Caco-2 (cell line): ENCODE measurements at regions not wholly inside any gene's neighbourhood (a gene's known extent, or its start where the extent isn't known, plus 50 kb on each side); places are given as distances from the start of the nearest gene placed in this dataset.

ENCODE experiments used
- BruUV-seq: library from RNA; stranded (reverse); fragments of 400-500 nt; replicated peaks from 2 replicates; lab custom pipeline; 2021; lab: Mats Ljungman, UMichigan
- CTCF ChIA-PET: fragments of 300-600 bp; sonication (Branson Sonifier 250); formaldehyde crosslinking; loops from one replicate; lab custom pipeline; 2022; ENCODE audit warnings: antibody characterized with exemption; lab: Charles Lee
- POLR2A ChIA-PET: fragments of 300-600 bp; sonication (Branson Sonifier 250); formaldehyde crosslinking; loops from one replicate; lab custom pipeline; 2022; ENCODE audit warnings: antibody characterized with exemption; lab: Charles Lee
- DNase-seq, 2 experiments: peaks; one replicate each; pipeline versions ENCODE4 v3.0.0 to v3.0.0-alpha.2; 2020 to 2022
- H3K27me3 ChIP-seq: replicated peaks from 2 replicates; pipeline ENCODE4 v1.6.0; 2011; ENCODE audit warnings: low read length; ENCODE audit not compliant: control insufficient read depth, insufficient read depth
- H3K36me3 ChIP-seq: 2 replicates; pipeline ENCODE4 v1.5.1; 2011; ENCODE audit warnings: low read length; ENCODE audit not compliant: control insufficient read depth, insufficient read depth
- H3K4me1 ChIP-seq: fragments of 250-450 bp; sonication (Bioruptor Pico); 2 replicates; pipeline ENCODE4 v1.5.1; 2020; ENCODE audit warnings: mild to moderate bottlenecking
- H3K4me3 ChIP-seq: 2 replicates; pipeline ENCODE4 v1.5.1; 2011; ENCODE audit warnings: low read depth, mild to moderate bottlenecking, control low read depth, low read length
- H3K9me3 ChIP-seq: fragments of 250-450 bp; sonication (Bioruptor Pico); 2 replicates; pipeline ENCODE4 v1.5.1; 2020; ENCODE audit warnings: mild to moderate bottlenecking, moderate library complexity
- H3K27ac Mint-ChIP-seq: one replicate; pipeline ENCODE4 v1.8.0; 2022; ENCODE audit warnings: mixed read lengths; ENCODE audit not compliant: unreplicated experiment
- H3K27me3 Mint-ChIP-seq: one replicate; pipeline ENCODE4 v1.8.0; 2022; ENCODE audit warnings: mixed read lengths; ENCODE audit not compliant: insufficient read depth, unreplicated experiment
- H3K36me3 Mint-ChIP-seq: one replicate; pipeline ENCODE4 v1.8.0; 2022; ENCODE audit warnings: mild to moderate bottlenecking, mixed read lengths; ENCODE audit not compliant: insufficient read depth, unreplicated experiment
- H3K4me1 Mint-ChIP-seq: one replicate; pipeline ENCODE4 v1.8.0; 2022; ENCODE audit warnings: low read depth, mixed read lengths; ENCODE audit not compliant: unreplicated experiment
- H3K4me3 Mint-ChIP-seq: one replicate; pipeline ENCODE4 v1.8.0; 2022; ENCODE audit warnings: mild to moderate bottlenecking, moderate library complexity, mixed read lengths; ENCODE audit not compliant: unreplicated experiment
- H3K9me3 Mint-ChIP-seq: one replicate; pipeline ENCODE4 v1.8.0; 2022; ENCODE audit warnings: mixed read lengths; ENCODE audit not compliant: unreplicated experiment
- CTCF ChIP-seq, 2 experiments: fragments of 200-600 bp in 1 of 2; IDR thresholded peaks; 1 replicate in 1 of 2; 2 replicates in 1 of 2; pipeline versions ENCODE4 v1.5.1 to v1.8.0; 2011 to 2022; ENCODE audit warnings: antibody characterized with exemption in 1 of 2, control low read depth in 1 of 2, inconsistent platforms in 1 of 2, low read depth in 1 of 2, low read length in 1 of 2, mild to moderate bottlenecking in 1 of 2, moderate library complexity in 1 of 2; ENCODE audit not compliant: insufficient read depth in 1 of 2, severe bottlenecking in 1 of 2, unreplicated experiment in 1 of 2
- intact Hi-C: fragments of 100-400 bp; cut with micrococcal nuclease; formaldehyde crosslinking; loops from one replicate; pipeline ENCODE4 v1.10.0; 2022; ENCODE audit not compliant: unreplicated experiment

GRCh38 chr1:47574451-47575165, 136.8 kb downstream of the FOXD2 start:
- Histone ChIP-seq H3K4me1 (peaks cover 7% of the 10 kb centered on the region), H3K36me3 (no peaks in the 10 kb centered on the region), H3K9me3 (no peaks in the 10 kb centered on the region), H3K27me3 (no peaks in the 10 kb centered on the region), H3K4me3 (no peak overlapping the region)
- TF ChIP-seq CTCF (IDR thresholded peaks at IDR 0.05; ENCODE audit: insufficient read depth in 1 of 2, low read depth in 1 of 2, low read length in 1 of 2, severe bottlenecking in 1 of 2, unreplicated experiment in 1 of 2): no peak
- intact Hi-C loops: no loop called here
- Mint-ChIP-seq H3K36me3 (no peaks in the 10 kb centered on the region), H3K4me3 (no peak overlapping the region), H3K27ac (no peak overlapping the region), H3K9me3 (no peaks in the 10 kb centered on the region), H3K27me3 (no peaks in the 10 kb centered on the region), H3K4me1 (peaks cover 10% of the 10 kb centered on the region)
- ChIA-PET POLR2A (no interaction called here), CTCF (no interaction called here)
- BruUV-seq: no TSS peak
- DNase-seq: no peak

DNA sequence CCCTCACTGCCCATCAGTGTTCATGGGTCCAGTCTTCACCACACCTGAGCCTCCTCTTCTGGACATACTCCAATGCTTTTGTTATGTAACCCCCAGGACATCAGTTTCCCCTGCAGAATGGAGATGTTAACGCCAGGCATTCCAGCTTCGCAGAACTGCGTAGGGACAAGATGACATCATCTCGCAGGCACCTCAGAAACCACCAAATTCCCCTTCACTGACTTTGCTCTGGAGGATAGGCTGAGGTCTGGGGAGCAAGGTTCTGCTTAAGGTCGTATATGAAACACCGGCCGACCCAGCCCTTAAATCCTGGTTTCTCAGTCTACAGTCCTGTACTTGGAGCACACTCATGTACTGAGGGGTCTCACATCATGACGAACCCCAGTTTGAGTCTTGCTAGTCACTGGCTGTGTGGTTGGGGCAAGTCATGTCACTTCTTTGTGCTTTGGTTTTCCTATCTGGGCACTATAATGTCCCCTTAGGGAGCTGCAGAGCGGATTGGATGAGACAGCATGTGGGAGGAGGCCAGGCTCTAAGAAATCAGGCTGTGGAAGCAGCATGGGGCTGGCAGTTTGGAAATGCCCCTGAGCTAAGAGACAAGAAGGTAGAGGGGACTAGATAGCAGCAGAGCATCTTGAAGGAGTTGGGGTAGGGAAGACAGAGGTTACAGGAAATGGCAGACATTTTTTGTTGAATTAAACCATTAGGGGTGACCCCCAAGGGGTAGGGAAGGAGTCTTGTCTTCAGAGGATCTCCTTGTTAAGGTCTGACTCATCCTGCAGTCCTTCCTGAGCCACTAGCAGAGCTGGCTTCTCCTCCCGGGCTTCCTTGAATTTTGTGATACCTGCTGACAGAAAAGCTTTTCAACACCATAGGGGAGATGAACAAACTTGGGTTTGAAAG, 138.3 kb downstream of the FOXD2 start:
- H3K27me3 ChIP-seq: no peaks in the 10 kb centered on the region
- intact Hi-C loops: no loop called here
- Mint-ChIP-seq H3K27me3 (no peaks in the 10 kb centered on the region), H3K4me1 (no peaks in the 10 kb centered on the region), H3K9me3 (no peaks in the 10 kb centered on the region), H3K36me3 (no peaks in the 10 kb centered on the region), H3K27ac (no peak overlapping the region), H3K4me3 (no peak overlapping the region)
- no peaks in the 10 kb centered on the region for H3K36me3 ChIP-seq
- BruUV-seq: no TSS peak
- ChIA-PET CTCF (interaction anchor here (1.0 kb wide), 1 partner anchor 139 kb away, joined by 5 read pairs; the partner anchor contains the start of gene FOXD2), POLR2A (interaction anchor here (0.6 kb wide), 1 partner anchor 870 kb away, joined by 3 read pairs; no protein-coding TSS in a partner anchor)
- no peaks in the 10 kb centered on the region for H3K4me1 ChIP-seq
- H3K9me3 ChIP-seq: no peaks in the 10 kb centered on the region
- DNase-seq: no peak
- no peak for TF ChIP-seq CTCF (IDR thresholded peaks at IDR 0.05; ENCODE audit: insufficient read depth in 1 of 2, low read depth in 1 of 2, low read length in 1 of 2, severe bottlenecking in 1 of 2, unreplicated experiment in 1 of 2)
- no peak overlapping the region for H3K4me3 ChIP-seq

DNA sequence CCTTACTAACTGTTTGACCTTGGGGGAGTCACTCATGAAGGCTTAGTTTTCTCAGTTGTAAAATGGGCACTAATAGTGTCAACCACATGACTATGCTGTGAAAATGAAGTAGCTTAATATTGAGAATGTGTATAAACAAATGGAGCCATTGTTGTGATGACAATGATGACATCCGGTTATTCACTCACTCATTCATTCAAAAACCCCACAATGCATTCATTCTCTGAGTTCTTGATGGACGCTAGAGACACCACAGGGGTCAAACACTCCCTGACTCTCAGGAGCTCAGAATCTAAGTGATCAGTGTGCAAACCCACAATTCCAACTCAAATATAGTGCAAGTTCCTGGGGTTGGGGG, 138.9 kb downstream of the FOXD2 start:
- TF ChIP-seq CTCF (IDR thresholded peaks at IDR 0.05; ENCODE audit: insufficient read depth in 1 of 2, low read depth in 1 of 2, low read length in 1 of 2, severe bottlenecking in 1 of 2, unreplicated experiment in 1 of 2): no peak
- intact Hi-C loops: no loop called here
- no TSS peak for BruUV-seq
- Mint-ChIP-seq H3K27me3 (no peaks in the 10 kb centered on the region), H3K4me1 (no peaks in the 10 kb centered on the region), H3K4me3 (no peak overlapping the region), H3K27ac (no peak overlapping the region), H3K9me3 (no peaks in the 10 kb centered on the region), H3K36me3 (no peaks in the 10 kb centered on the region)
- H3K9me3 ChIP-seq: no peaks in the 10 kb centered on the region
- no peaks in the 10 kb centered on the region for H3K36me3 ChIP-seq
- no peak overlapping the region for H3K4me3 ChIP-seq
- DNase-seq: no peak
- H3K27me3 ChIP-seq: no peaks in the 10 kb centered on the region
- POLR2A ChIA-PET: no interaction called here
- H3K4me1 ChIP-seq: no peaks in the 10 kb centered on the region
- CTCF ChIA-PET: interaction anchor here (1.0 kb wide), 1 partner anchor 139 kb away, joined by 5 read pairs; the partner anchor contains the start of gene FOXD2
